Activated CD8-positive, alpha-beta T cell treated with anti-CD3 and anti-CD28 coated beads for 36 hours (primary cell): ENCODE measurements at regions not wholly inside any gene's neighbourhood (a gene's known extent, or its start where the extent isn't known, plus 50 kb on each side); places are given as distances from the start of the nearest gene placed in this dataset.
"Not testable (repeated sequence)": the region's sequence is repeated elsewhere in the genome, so short reads cannot be mapped to it uniquely, and the experiment has no call there.

Experiments used
- ATAC-seq: fragments of 200-7000 bp; cut with Tn5 transposase; one replicate; pipeline ENCODE4 v1.10.0; 2021; ENCODE audit warnings: mild to moderate bottlenecking, moderate library complexity
- CTCF ChIA-PET: fragments of 350-600 bp; sonication (Branson Sonifier 250); formaldehyde crosslinking; loops from one replicate; lab custom pipeline; 2021; ENCODE audit warnings: antibody characterized with exemption; lab: Charles Lee
- POLR2A ChIA-PET: fragments of 350-600 bp; sonication (Branson Sonifier 250); formaldehyde crosslinking; loops from one replicate; lab custom pipeline; 2021; ENCODE audit warnings: antibody characterized with exemption; lab: Charles Lee
- DNase-seq: peaks from one replicate; pipeline ENCODE4 v3.0.0-alpha.2; 2020
- H3K27ac Mint-ChIP-seq: one replicate; pipeline ENCODE4 v1.8.0; 2021; ENCODE audit warnings: mild to moderate bottlenecking, mixed read lengths
- H3K27me3 Mint-ChIP-seq: one replicate; pipeline ENCODE4 v1.8.0; 2021; ENCODE audit warnings: mixed read lengths
- H3K36me3 Mint-ChIP-seq: one replicate; pipeline ENCODE4 v1.8.0; 2021; ENCODE audit warnings: low read depth, mixed read lengths
- H3K4me1 Mint-ChIP-seq: one replicate; pipeline ENCODE4 v1.8.0; 2021; ENCODE audit warnings: low read depth, mixed read lengths
- H3K4me3 Mint-ChIP-seq: one replicate; pipeline ENCODE4 v1.8.0; 2021; ENCODE audit warnings: mild to moderate bottlenecking, moderate library complexity, mixed read lengths
- H3K9me3 Mint-ChIP-seq: one replicate; pipeline ENCODE4 v1.8.0; 2021; ENCODE audit warnings: mixed read lengths
- intact Hi-C: fragments of 100-400 bp; cut with micrococcal nuclease; formaldehyde crosslinking; loops from one replicate; pipeline ENCODE4 v1.10.0; 2022
- TF ChIP-seq, protein P1 (sequence below): fragments of 200-600 bp; IDR thresholded peaks from one replicate; pipeline ENCODE4 v1.8.0; 2022; ENCODE audit warnings: antibody characterized with exemption, mild to moderate bottlenecking

DNA sequence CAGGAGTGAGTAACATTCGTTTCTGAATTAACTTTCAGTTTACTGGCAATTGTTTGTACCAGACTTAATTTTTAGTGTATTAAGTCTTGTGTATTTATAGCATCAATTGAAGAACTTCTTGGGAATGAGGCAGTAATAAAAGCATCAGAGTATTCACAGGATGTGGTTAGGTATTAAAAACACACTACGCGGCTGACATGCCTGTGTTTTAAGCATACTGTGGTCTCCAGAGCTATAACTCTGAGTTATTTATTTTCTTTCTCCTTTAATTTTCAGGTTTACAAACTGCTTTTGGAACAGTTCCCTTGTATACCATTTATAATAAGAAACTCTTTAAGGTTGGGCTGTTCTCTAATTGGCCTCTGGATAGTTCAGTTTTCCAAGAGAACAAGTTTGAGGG is 626.1 kb upstream of the NRG3 start:
- Mint-ChIP-seq H3K9me3 (no peaks in the 10 kb centered on the region), H3K27ac (no peak overlapping the region), H3K36me3 (no peaks in the 10 kb centered on the region), H3K4me1 (no peaks in the 10 kb centered on the region), H3K4me3 (no peak overlapping the region), H3K27me3 (no peaks in the 10 kb centered on the region)
- DNase-seq (no peak), ATAC-seq (no peak)
- intact Hi-C loops = no loop called here
- POLR2A ChIA-PET = no interaction called here
- CTCF ChIA-PET = no interaction called here
- TF ChIP-seq, protein P1, sequence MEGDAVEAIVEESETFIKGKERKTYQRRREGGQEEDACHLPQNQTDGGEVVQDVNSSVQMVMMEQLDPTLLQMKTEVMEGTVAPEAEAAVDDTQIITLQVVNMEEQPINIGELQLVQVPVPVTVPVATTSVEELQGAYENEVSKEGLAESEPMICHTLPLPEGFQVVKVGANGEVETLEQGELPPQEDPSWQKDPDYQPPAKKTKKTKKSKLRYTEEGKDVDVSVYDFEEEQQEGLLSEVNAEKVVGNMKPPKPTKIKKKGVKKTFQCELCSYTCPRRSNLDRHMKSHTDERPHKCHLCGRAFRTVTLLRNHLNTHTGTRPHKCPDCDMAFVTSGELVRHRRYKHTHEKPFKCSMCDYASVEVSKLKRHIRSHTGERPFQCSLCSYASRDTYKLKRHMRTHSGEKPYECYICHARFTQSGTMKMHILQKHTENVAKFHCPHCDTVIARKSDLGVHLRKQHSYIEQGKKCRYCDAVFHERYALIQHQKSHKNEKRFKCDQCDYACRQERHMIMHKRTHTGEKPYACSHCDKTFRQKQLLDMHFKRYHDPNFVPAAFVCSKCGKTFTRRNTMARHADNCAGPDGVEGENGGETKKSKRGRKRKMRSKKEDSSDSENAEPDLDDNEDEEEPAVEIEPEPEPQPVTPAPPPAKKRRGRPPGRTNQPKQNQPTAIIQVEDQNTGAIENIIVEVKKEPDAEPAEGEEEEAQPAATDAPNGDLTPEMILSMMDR = no peak

- intact Hi-C loops = no loop called here
- H3K36me3 Mint-ChIP-seq = no peaks in the 10 kb centered on the region
- no peak overlapping the region for H3K4me3 Mint-ChIP-seq
- no peak for DNase-seq
- H3K27ac Mint-ChIP-seq = no peak overlapping the region
- ChIA-PET CTCF (interaction anchor here (0.8 kb wide), 1 partner anchor 72 kb away, joined by 3 read pairs; no protein-coding TSS in a partner anchor), POLR2A (no interaction called here)
- no peaks in the 10 kb centered on the region for H3K9me3 Mint-ChIP-seq
- no peaks in the 10 kb centered on the region for H3K27me3 Mint-ChIP-seq
- TF ChIP-seq, protein P1 = no peak
- no peak for ATAC-seq
- H3K4me1 Mint-ChIP-seq = no peaks in the 10 kb centered on the region
Measured at GRCh38 chr10:81251457-81252115, 623.4 kb upstream of the NRG3 start.

- H3K27me3 Mint-ChIP-seq, H3K27ac Mint-ChIP-seq, H3K36me3 Mint-ChIP-seq, H3K9me3 Mint-ChIP-seq, H3K4me3 Mint-ChIP-seq, CTCF ChIA-PET, POLR2A ChIA-PET, DNase-seq, H3K4me1 Mint-ChIP-seq, ATAC-seq, intact Hi-C loops: not testable (repeated sequence)
Measured at GRCh38 chr10:81264991-81265390, 610.0 kb upstream of the NRG3 start.

GRCh38 chr10:81270051-81270450 is 604.9 kb upstream of the NRG3 start:
- H3K4me3 Mint-ChIP-seq = no peak overlapping the region
- TF ChIP-seq, protein P1 = no peak
- no peak overlapping the region for H3K27ac Mint-ChIP-seq
- DNase-seq = no peak
- no peaks in the 10 kb centered on the region for H3K27me3 Mint-ChIP-seq
- no peaks in the 10 kb centered on the region for H3K4me1 Mint-ChIP-seq
- H3K9me3 Mint-ChIP-seq = peaks cover 3% of the 10 kb centered on the region
- H3K36me3 Mint-ChIP-seq = no peaks in the 10 kb centered on the region
- no peak for ATAC-seq
- CTCF ChIA-PET = no interaction called here
- intact Hi-C loops = no loop called here
- POLR2A ChIA-PET = no interaction called here

DNA sequence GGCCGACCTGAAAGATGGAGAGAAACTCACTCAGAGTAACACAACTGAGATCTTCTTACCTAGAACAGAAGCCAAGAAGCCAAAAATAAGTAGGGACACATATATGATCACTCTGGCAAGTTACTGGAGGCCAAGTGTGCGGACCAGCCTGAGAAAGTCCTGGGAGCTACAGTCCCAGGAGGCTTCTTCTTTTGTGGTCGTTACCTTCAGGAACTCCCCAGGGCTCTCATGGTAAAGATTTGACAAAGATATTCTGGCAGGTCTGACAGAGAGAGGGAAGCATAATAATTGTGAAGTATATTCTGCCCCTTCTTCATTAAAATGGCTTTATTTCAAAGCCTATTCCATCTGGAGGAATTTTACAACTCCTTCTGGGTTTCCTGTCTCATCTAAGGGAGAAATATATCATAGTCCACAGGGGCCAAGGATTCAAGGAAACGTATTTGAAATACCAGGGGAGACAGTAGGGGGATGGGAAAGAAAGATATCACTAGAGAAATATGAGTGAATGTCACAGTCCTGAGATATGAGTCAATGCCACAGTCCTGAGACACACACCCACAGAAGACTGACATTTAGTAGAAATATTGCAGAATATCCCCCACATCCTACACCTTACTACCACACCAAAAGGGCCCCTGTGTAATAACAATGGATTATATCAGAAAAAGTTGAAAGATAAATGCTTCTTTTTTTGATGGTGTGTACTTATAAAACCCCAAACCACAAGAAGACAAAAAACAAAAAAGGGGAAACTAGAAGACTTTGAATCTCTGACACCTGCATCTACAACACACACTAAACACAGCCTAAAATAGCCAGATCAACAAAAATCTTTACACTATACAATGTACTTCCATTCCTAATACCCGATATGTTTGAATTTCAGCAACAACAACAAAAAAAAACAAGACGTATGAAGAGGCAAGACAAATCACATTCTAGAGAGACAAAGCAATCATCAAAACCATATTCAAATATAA is 594.2 kb upstream of the NRG3 start:
- no peaks in the 10 kb centered on the region for H3K27me3 Mint-ChIP-seq
- intact Hi-C loops = no loop called here
- ChIA-PET CTCF (no interaction called here), POLR2A (no interaction called here)
- no peaks in the 10 kb centered on the region for H3K4me1 Mint-ChIP-seq
- H3K27ac Mint-ChIP-seq = no peak overlapping the region
- no peak for ATAC-seq
- peaks cover 1% of the 10 kb centered on the region for H3K9me3 Mint-ChIP-seq
- TF ChIP-seq, protein P1 = no peak
- DNase-seq = no peak
- no peak overlapping the region for H3K4me3 Mint-ChIP-seq
- H3K36me3 Mint-ChIP-seq = no peaks in the 10 kb centered on the region
